ENCODE measurements at regions not wholly inside any gene's neighbourhood (a gene's known extent, or its start where the extent isn't known, plus 50 kb on each side); places are given as distances from the start of the nearest gene placed in this dataset.
A peak's percentile ranks its signal among the peaks of the same experiment; 100 is the strongest.

- no peak for DNase-seq (ENCODE audit: low spot score)
Measured at GRCh38 chr16:86215233-86215978, 294.9 kb upstream of the FOXF1 start.

GRCh38 chr16:86215979-86216585 lies 294.2 kb upstream of the FOXF1 start:
- no peak for DNase-seq (ENCODE audit: low spot score)

- no peak for DNase-seq (ENCODE audit: low spot score)
Measured at GRCh38 chr16:86216591-86216990, 293.7 kb upstream of the FOXF1 start.

GRCh38 chr16:86217001-86217890 lies 293.1 kb upstream of the FOXF1 start:
- no peak for DNase-seq (ENCODE audit: low spot score)

GRCh38 chr16:86217891-86218270 lies 292.4 kb upstream of the FOXF1 start:
- no peak for DNase-seq (ENCODE audit: low spot score)

- DNase-seq (ENCODE audit: low spot score), result no peak
Measured at GRCh38 chr16:86218479-86219170, 291.7 kb upstream of the FOXF1 start.

- no peak for DNase-seq (ENCODE audit: low spot score)
Measured at GRCh38 chr16:86219655-86220445, 290.5 kb upstream of the FOXF1 start.

GRCh38 chr16:86220561-86220960 lies 289.8 kb upstream of the FOXF1 start:
- no peak for DNase-seq (ENCODE audit: low spot score)

- DNase-seq (ENCODE audit: low spot score), result no peak
Measured at GRCh38 chr16:86221085-86221484, 289.2 kb upstream of the FOXF1 start.

- DNase-seq (ENCODE audit: low spot score), result peak; percentile 58
Measured at GRCh38 chr16:86222547-86222946, 287.8 kb upstream of the FOXF1 start.

- peak; percentile 92 for DNase-seq (ENCODE audit: low spot score)
Measured at GRCh38 chr16:86222965-86223551, 287.3 kb upstream of the FOXF1 start.

- peak; percentile 50 for DNase-seq (ENCODE audit: low spot score)
Measured at GRCh38 chr16:86224126-86224525, 286.2 kb upstream of the FOXF1 start.

- no peak for DNase-seq (ENCODE audit: low spot score)
Measured at GRCh38 chr16:86224629-86225028, 285.7 kb upstream of the FOXF1 start.

- no peak for DNase-seq (ENCODE audit: low spot score)
Measured at GRCh38 chr16:86225905-86226371, 284.4 kb upstream of the FOXF1 start.

GRCh38 chr16:86227041-86227440 lies 283.3 kb upstream of the FOXF1 start:
- no peak for DNase-seq (ENCODE audit: low spot score)

GRCh38 chr16:86227801-86228200 lies 282.5 kb upstream of the FOXF1 start:
- peak; percentile 94 for DNase-seq (ENCODE audit: low spot score)

- DNase-seq (ENCODE audit: low spot score), result no peak
Measured at GRCh38 chr16:86228713-86229112, 281.6 kb upstream of the FOXF1 start.

GRCh38 chr16:86229283-86229682 lies 281.0 kb upstream of the FOXF1 start:
- no peak for DNase-seq (ENCODE audit: low spot score)

GRCh38 chr16:86229866-86230656 lies 280.3 kb upstream of the FOXF1 start:
- DNase-seq (ENCODE audit: low spot score), result no peak
